HG03460 (cell line): ENCODE measurements at regions not wholly inside any gene's neighbourhood (a gene's known extent, or its start where the extent isn't known, plus 50 kb on each side); places are given as distances from the start of the nearest gene placed in this dataset.
"Not testable (repeated sequence)": the region's sequence is repeated elsewhere in the genome, so short reads cannot be mapped to it uniquely, and the experiment has no call there.

Experiments used
- ATAC-seq: cut with Tn5 transposase; IDR thresholded peaks from one replicate; pipeline ENCODE4 v1.9.1; 2021; ENCODE audit not compliant: unreplicated experiment

DNA sequence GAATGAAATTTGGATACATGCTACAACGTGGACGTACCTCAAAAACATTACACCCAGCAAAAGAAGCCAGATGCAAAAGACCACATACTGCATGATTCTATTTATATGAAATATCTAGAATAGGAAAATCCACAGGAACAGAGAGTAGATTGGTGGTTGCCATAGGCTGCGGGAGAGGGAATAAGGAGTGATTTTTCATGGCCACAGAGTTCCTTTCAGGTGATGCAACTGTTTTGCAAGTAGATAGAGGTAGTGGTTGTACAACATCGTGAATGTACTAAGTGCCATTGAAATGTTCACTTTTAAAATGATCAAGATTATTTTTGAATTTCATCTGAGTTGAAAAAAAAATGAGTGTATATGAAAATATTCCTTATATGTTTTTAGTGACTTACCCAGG, 115.3 kb upstream of the RUNX1 start:
- no peak for ATAC-seq

DNA sequence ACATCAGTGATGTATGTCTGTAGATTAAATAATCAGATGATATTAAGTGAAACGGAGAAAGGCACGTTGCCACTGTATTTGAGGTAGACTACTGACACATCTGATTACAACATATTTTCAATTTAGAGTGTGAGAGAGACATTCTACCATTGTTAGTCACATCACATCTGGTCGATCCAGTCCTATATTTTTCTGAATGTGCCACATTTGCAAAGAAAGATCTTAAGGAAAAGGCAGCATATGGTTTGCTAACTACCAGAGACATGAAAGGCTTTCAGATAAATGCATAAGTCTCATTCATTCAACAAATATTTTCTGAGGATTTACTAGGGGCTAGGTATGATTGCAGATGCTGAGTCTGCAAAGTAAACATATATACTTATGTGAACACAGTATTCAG, 114.3 kb upstream of the RUNX1 start:
- ATAC-seq = no peak

GRCh38 chr21:35162831-35163230, 113.7 kb upstream of the RUNX1 start:
- no peak for ATAC-seq

- no peak for ATAC-seq
These were observed 110.8 kb upstream of the RUNX1 start for GRCh38 chr21:35159881-35160280.

DNA sequence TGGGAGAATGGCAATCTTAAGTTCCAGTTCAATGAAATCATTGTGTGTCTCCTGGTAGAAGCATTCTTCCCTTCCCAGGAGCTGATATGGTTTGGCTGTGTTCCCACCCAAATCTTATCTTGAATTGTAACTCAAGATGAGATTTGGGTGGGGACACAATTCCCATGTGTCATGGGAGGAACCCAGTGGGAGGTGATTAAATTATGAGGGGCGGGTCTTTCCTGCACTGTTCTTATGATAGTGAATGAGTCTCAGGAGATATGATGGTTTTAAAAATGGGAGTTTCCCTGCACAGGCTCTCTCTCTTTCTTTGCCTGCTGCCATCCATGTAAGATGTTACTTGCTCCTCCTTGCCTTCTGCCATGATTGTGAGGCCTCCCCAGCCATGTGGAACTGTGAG, 108.3 kb upstream of the RUNX1 start:
- ATAC-seq = not testable (repeated sequence)

GRCh38 chr21:35156293-35157278, 107.5 kb upstream of the RUNX1 start:
- no peak for ATAC-seq

DNA sequence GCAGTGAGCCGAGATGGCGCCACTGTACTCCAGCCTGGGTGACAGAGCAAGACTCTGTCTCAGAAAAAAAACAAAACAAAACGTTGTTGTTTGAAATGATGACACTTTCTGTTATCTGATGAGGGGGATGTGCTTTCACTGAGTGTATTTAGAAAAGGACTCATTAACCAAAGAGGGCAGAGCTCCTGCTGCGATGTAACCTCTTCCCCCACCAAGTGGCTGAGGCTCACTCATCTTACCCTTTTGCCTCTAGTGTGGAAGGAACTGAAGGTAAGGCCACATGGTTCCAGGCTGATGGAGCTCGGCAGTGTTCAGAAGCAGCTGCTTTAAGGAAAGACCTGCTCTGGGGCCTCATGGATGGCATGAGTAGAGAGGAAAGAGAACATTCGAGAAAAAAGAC, 105.7 kb upstream of the RUNX1 start:
- ATAC-seq = no peak

DNA sequence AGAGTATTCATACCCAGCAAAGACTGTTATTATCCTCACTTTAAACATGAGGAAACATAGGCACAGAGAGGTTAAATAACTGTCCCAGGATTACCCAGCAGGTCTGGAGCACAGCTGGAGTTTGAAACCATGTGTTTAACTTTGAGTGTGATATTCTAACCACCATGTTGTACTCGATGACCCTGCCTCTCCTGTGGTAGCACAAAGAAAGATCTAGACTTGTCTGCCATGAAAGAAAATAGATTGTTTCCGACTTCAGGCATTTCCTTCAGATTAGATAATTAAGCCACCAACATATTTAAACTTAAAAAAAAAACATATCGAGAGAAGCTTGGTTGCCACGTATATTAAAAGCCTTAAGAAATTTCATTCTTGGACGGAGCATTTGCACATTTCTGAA, 104.6 kb upstream of the RUNX1 start:
- no peak for ATAC-seq

- ATAC-seq = no peak
These were observed 101.6 kb upstream of the RUNX1 start for GRCh38 chr21:35150562-35151226.

- ATAC-seq = no peak
These were observed 100.6 kb upstream of the RUNX1 start for GRCh38 chr21:35149698-35150097.

- no peak for ATAC-seq
These were observed 98.3 kb upstream of the RUNX1 start for GRCh38 chr21:35147439-35147838.

- ATAC-seq = no peak
These were observed 96.6 kb upstream of the RUNX1 start for GRCh38 chr21:35145626-35146233.

- no peak for ATAC-seq
These were observed 95.9 kb upstream of the RUNX1 start for GRCh38 chr21:35144978-35145377.

GRCh38 chr21:35142036-35142815, 93.1 kb upstream of the RUNX1 start:
- ATAC-seq = no peak

DNA sequence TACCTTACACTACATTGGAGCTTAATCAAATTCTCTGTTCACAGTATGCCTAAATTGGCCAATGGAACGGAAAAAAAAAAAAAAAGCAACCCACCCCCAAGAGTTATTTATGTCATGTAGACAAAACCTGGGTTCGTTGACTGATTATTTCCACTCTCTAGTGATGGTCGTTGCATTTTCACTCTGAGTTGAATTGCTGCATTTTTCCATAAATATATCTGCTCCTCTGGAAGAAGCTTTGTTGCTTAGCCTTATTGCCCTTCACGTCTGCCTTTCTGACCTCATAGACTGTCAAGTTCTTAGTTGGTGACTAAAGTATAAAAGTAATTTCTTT, 90.2 kb upstream of the RUNX1 start:
- no peak for ATAC-seq

DNA sequence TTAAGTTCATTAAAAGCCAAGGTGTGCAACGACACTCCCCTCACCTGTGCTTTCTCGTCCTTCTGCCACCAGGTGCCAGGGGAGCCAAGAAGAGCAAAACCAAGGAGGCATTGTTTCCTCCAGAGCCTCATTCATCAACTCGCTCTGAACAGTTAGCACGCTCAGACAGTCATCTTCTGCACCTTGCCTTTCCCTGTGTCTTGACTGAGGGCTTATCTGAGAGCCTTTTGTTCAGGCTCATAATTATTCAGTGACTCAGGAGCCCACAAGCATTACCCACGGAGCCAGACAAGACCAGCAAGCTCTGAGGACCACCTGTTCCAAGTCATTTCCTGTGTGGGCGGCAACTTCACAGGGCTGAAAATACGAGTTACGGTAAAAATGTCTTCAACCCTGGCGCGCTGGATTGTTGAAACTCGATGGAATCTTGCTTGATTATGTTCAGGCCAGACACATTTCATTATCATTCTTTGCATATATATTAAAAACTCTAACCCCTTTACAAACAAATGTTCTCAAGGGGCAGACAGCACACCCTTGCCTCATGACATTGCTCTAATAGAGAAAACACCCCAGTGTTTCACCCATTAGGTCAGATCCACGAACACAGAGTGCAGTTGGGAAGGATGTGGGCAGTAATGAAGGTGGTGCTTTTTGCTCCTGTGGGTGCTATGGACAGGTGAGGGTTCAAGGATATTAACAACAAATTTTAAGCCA, 89.7 kb upstream of the RUNX1 start:
- ATAC-seq = no peak

DNA sequence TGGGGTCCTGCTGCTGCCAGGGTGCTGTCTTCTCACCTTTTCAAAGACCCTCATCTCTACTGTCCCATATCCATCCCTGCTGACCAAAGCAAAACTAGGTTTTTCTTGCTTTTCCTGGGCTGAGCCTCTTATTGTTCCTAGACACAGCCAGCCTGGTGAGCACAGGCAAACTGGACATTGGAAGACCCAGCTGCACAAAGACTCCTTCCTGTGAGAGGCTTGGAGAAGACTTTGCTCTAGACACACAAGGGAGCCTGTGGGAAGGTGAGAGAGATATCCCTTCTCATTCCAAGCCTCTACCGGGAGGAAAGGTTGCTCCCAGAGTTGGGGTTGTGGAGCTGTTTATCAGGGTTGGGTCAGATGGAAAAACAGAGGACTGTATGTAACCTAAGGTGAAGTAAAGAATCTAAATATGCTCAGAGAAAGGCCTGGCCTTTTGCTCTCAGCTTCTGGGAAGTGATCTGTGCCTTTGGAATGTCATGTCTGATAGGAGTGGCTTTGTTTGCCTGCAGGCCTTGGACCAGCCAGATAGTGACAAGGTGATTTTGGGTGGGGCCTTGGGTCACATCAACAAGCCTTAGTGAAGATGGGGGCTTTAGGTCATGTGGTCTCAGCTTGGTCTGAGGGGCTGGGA, 87.6 kb upstream of the RUNX1 start:
- no peak for ATAC-seq

GRCh38 chr21:35136106-35136505, 87.0 kb upstream of the RUNX1 start:
- no peak for ATAC-seq

GRCh38 chr21:35135481-35135880, 86.4 kb upstream of the RUNX1 start:
- ATAC-seq = no peak

DNA sequence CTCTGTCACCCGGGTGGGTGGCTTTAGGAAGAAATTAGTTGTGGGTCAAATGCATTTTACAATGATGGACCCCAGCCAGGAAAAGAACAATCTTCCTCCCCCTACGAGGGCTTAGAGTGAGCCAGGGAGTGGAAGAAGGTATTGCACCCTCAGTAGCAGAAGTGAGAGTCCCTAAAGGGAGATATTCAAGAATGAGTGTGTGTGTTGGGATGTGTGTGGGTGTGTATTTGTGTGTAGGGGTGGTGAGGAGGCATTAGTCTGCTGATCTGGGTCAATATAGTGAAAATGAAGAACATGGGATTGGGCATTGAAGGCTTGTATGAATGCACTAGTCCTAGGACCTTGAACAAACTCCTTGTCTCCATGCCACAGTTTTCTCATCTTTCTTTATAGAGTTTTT, 85.2 kb upstream of the RUNX1 start:
- ATAC-seq = no peak
